ENCODE measurements at regions not wholly inside any gene's neighbourhood (a gene's known extent, or its start where the extent isn't known, plus 50 kb on each side); places are given as distances from the start of the nearest gene placed in this dataset.
"Not testable (repeated sequence)": the region's sequence is repeated elsewhere in the genome, so short reads cannot be mapped to it uniquely, and the experiment has no call there.

DNA sequence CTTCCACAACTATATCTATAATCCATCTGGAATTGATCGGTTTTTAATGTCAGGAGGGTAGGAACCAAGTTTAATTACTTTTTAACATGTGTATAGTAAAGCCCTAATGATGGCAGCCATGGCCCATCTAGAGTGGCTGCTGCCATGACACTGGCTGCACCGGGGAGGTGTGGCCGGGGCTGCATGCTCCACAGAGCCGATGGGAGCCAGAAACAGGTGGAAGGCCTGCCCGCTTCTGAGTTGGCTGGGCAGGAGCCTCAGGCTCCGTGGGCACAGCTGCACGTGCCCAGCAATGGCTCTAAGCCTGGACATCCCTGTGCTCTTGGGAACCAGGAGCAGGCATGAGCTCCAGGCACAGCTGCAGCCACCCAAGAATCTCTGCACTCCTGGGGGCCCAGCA, 73.0 kb downstream of the GBP6 start:
- DNase-seq: no peak

DNA sequence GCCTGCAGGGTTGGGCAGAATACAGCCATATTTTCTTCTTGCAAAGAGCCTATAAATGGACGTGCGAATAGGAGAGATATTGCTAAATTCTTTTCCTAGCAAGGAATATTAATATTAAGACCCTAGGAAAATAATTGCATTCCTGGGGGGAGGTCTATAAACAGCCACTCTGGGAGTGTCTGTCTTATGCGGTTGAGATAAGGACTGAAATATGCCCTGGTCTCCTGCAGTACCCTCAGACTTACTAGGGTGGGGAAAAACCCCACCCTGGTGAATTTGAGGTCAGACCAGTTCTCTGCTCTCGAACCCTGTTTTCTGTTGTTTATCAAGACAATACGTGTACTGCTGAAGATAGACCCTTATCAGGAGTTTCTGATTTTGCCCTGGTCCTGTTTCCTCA, 74.4 kb downstream of the GBP6 start:
- not testable (repeated sequence) for DNase-seq

DNA sequence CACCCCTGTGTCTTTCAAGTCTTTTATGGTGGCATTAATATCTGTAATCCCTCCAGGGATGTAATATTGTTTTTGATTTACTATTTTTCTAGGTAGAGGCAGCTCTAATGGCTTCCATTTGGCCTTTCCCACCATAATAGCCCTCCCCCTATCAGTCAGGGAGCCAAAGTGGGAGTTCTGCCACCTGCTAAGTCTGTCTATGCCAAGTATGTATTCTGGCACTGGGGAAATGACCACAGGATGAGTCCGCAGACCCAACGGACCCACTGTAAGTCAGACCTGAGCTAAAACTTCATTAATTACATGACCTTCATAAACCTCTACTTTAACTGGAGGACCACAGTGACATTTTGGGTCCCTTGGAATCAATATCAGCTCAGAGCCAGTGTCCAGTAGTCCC, 77.1 kb downstream of the GBP6 start:
- DNase-seq: no peak

DNA sequence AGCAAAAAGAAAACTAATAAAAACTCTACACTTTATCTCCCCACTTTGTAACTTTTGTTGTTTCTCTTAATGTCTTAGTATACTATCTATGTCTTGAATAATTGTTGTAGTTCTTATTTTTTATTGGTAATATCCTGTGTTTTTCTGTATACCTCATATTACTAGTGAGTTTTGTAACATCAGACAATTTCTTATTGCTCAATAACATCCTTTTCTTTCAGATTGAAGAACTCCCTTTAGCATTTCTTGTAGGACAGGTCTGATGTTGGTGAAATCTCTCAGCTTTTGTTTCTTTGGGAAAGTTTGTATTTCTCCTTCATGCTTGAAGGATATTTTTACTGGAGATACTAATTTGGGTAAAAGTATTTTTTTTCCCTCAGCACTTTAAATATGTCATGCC, 79.8 kb upstream of the LRRC8B start:
- DNase-seq: no peak

DNA sequence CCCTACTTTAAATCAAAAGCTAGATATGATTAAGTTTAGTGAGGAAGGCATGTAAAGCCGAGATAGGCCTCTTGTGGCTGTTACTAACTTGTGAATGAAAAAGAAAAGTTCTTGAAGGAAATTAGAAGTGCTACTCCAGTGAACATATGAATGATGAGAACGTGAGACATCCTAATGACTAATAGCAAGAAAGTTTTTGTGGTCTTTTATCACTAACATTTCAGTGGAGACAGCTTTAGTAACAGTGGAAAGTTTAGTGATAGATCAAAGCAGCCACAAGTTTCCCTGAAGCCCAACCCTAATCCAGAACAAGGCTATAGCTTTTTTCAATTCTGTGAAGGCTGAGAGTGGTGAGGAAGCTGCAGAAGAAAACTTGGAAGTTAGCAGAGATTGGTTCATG, 73.6 kb upstream of the LRRC8B start:
- peak in 1 of 2 experiments; percentile 37 for DNase-seq

DNA sequence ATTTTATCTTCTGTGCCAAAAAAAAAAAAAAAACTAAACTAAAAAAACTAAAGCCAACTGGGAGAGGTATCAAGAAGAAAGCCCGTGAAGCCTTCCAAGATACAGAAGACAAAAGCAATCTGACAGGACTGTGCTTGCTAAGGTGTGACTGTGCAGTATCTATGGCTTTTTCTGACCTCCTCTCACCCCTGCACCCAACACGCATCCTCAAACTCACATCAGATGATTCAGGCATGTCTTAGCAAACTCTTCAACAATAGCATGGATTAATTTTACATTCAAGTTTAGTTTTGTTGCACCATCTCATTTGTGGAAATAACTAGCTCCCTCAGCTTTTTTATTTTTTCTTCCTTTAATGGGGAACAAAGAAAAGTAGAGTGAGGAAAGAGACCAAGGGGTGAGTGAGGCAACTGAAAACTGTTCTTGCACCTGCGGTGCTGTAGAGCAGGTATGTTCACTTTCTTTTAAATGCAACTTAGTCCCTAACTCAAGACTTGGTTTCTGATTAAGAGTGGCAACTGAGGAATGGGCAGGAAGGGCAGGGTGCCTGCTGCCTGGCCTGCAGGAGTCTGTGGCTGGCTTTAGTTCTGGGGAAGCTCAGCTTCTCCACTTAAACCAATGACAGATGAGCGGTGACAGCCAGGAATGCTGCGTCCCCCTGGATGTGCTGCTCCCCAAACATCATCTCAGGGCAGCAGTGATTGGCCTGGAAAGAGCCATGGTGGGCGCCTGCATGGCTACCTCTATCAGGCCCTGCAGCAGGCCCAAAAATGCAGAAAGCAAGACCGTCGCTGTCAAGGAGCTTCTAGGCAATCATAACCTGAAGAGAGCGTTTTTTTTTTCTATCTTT, 71.3 kb upstream of the LRRC8B start:
- DNase-seq: no peak

DNA sequence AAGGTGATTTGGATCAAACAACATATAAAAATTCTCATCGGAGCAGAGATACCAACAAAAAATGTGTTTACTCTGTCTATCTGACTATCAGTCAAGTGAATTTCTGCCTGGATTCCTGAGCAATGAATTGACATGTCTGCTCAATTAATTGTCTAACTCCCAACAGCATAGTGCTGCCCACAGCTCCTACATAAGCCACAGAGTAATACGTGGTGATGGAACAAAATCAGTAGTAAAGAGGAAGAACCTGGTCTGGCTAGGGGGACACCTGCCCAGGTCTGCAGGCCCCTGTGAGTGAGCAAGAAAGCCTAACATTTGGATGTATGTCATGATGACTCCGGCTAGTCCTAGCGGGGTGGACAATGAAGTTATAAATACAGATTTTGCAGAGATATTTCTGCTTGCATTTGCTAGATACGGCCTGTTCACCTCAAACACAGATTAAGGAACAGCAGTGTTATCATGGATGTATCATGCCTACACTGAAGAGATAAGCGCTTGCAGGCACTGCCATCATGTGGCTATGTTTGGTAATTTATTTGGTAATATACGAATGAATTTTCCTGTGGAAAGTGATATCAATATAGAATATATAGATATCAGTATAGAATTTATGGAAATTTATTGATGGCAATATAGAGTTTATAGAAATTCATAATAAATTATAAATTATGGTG, 69.6 kb upstream of the LRRC8B start:
- DNase-seq: peak; percentile 40 to 60

DNA sequence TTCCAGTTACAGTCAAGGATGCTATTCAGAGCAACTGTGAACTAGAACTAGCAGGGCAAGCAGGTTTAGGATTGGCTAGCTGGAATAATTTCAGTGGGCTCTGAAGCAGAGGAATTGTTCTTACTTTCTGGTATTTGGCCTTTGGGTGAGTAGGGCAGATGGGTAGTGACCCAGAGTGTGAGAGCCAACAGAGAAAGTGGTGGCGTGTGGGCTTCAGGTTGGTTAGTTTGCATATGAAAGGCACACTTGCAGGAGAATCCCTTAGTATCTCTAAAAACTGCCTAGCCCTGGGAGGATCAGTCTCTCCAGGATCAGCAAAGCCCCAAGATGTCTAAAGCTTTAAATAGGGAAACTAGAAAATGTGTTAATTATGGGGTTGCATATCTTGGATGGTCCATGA, 67.6 kb upstream of the LRRC8B start:
- DNase-seq: no peak

DNA sequence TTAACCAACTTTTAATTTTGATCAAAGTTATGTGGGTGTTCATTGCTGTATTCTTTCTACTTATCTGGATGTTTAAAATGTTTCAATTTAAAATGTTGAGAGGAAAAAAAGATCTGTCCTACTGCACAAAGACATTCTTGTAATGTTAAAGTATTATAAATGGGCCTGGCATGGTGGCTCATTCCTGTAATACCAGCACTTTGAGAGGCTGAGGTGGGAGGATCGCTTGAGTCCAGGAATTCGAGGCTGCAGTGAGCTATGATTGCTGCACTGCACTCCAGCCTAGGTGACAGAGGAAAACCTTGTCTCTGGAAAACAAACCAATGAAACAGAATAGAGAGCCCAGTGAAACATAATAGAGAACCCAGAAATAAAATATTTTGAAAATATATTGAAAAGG, 65.5 kb upstream of the LRRC8B start:
- no peak for DNase-seq

DNA sequence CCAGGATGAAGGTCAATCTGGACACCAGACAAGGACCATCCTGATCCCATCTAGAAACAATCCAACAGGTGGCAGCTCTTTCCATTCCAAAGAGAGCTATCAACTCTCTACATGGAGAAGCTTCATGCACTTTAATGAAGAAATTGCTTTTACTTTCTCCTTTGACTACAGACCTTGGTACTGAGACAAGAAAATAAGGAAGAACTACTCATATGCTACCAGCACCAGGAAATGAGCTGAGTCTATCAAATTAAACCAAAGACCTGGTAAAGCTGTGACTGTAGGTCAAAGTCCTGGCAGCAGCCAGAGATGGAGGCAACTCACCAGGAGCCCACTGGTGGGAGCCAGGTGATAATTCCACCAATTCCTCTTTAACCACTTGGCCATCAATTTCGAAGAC, 64.3 kb upstream of the LRRC8B start:
- no peak for DNase-seq

DNA sequence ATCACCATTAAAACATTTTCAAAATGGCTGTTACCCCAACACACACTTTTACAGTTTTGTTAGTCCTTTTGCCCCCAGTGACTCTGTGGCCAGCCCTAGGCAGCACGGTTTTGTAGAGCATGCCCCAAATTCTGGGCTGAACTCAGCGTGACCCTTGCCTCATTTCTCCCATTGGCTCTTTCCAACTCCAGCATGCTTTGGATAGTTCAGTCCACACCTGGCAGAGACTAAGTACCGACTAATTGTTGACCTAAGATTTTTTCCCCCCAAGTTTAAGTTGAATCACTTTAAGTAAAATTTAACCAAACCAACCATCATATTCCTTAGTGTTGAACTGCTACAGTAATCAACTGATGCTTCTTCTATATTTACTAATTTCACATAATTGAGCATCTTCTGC, 62.4 kb upstream of the LRRC8B start:
- no peak for DNase-seq

DNA sequence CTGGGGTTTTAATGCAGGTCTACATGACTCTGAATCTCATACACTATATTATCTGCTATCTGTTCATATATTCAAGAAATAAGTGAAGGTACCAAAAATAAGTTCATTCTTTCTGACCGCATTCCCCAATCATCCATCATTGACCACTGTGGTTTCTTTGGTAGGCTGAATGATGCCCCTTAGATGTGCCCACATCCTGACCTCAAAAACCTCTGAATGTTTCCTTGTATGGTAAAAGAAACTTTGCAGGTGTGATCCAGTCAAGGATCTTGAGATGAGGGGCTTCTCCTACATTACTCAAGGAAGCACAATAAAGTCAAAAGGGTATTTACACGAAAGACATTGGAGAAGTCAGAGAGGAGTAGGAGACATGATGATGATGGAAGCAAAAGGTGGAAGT, 60.6 kb upstream of the LRRC8B start:
- DNase-seq: no peak

DNA sequence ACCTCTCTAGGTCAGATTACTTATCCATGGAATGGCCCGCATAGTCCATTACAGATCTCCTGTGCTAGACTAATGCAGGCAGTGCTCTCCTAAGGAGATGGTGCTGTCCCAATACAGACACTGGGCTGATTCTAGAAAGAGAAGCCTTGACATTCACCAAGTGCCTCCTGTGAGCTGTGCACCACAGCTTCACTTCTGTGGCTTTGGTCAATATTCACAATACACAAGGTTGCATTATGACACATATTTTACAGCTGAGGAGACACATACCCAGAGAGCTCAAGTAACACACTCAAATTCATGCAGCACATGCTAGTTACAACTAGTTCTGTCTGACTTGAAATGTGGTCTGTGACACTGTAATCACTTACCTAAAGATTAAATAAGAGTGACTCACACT, 59.4 kb upstream of the LRRC8B start:
- DNase-seq: no peak

DNA sequence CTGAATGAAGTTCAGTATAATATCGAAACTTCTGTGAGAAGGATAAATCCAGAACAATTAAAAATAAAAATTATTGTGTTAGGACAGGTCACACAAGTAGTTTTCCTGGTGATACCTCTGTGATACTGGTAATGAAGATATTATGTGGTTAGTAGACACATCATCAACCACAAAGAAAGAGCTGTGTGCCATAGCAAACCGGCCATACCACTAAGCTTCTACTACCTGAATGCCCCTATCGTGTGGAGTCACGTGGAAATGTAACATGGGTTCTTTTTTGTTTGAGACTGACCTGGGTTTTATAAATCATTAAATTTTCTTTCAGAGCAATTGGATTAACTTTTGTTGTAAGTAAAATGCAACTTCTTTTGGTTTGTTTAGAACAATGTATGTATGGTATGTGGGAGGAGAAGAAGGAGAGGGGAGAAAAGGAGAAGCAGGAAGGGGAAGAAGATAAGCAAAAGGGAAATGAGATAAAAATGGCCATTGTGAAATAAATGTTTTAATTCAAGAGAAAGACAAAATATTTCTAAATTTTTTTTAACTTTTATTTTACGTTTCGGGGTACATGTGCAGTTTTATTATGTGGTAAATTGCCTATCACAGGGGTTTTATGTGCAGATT, 58.2 kb upstream of the LRRC8B start:
- DNase-seq: no peak

DNA sequence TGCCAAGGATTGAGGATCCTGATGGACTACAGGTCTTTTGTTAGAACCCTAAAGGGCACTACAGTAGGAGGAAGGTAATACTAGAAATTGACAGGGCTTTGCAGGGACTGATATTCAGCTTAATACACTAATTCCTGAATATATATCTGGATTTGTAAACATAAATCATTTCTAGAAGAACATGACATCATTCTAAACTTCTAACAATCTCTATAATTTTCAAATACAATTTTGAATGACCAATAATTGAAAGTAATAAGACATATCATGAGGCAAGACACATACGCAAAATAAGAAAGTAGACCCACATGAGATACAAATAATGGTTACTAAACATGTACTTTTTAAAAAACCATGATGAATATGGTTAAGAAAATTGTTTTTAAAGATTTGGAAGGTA, 52.4 kb upstream of the LRRC8B start:
- DNase-seq: no peak

DNA sequence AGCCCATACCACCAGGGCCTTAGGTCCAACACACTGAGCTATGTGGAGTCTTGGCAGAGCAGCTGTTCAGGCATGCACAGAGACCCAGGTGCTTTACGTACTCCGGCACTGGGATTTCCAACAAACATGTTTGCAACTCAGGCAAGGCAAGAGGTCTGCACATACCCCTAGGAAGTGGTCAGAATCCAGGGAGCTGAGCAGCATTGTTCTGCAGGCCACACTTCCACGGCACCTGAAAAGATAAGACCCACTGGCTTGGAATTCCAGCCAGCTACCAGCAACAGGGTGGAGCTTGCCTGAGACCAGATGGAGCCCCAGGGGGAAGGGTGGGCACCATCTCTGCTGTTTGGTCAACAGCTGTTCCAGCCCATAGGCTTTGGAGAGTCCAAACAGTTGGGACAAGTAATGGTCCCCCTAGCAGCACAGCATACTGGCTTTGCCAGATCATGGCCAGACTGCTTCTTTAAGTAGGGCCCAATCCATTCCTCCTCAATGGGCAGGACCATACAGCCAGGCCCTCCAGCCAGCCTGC, 51.7 kb upstream of the LRRC8B start:
- no peak for DNase-seq

All from stimulated activated CD4-positive, alpha-beta T cell treated with anti-CD3 and anti-CD28 coated beads, Interleukin-4, amount 100 ng/mL, for 4 hours (primary cell).